DMS79 (cell line): ENCODE measurements at regions not wholly inside any gene's neighbourhood (a gene's known extent, or its start where the extent isn't known, plus 50 kb on each side); places are given as distances from the start of the nearest gene placed in this dataset.
A peak's percentile ranks its signal among the peaks of the same experiment; 100 is the strongest.

Source experiments
- DNase-seq: peaks from one replicate; lab custom pipeline; 2025; lab: John Stamatoyannopoulos, UW

DNA sequence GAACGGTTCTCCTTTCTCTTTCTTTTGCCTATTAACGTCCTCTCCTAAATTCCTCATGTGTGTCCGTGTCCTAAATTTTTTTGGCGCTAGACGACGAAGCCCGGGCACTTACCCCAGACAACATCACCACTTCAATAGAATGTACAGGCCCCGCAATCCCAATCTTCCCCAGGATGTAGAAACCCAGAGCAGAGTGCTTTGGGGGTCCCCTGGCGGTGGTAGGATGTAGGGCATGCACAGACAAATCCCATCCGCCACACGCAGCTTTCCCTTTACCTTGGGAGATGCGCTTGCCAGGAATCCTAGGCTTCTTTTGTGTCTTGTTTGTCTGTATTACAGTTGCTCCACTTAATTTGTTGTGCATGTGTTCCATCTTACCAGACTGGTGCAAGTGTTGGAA is 417.3 kb upstream of the ARID1B start:
- DNase-seq: no peak

DNA sequence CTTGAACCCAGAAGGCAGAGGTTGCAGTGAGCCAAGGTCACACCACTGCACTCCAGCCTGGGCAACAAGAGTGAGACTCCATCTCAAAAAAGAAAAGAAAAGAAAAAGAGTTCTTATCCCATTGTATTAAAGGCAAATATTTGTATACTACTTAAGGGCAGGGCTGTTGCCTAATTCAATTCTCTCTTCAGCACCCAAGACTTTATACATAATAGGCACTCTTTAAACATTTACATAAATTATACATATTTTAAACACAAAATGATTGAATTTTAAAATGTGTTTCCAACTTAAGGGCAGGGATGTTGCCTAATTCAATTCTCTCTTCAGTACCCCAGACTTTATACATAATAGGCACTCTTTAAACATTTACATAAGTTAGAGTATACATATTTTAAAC is 424.3 kb upstream of the ARID1B start:
- DNase-seq: no peak

DNA sequence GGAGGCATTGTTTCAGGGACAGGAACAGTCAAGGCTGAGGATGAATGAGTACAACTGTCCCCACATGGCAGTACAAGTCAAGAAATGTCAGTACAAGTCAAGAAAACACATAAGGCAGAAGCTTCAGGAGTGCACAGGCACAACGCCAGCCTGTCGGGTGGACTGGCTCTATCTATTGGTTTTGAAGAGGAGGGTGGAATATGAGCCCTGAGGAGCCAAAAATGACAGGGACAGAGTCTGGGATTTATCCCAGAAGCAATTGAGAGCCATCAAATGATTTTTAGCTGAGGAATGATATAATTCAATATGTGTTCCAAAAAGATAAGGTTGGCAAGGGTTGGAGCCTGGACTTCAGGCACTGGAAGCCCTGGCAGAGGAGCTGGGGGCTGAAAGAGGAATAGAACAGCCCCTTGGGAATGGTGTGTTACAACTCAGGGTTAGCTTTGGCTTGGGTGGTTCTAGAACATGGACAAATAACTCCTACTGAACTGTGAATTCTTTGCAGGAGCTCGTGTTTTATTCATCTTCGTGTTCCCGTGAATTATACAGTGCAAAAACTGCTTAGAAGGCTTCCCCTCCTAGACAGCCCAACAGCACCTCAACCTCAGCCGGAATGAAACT is 425.7 kb upstream of the ARID1B start:
- DNase-seq: no peak

DNA sequence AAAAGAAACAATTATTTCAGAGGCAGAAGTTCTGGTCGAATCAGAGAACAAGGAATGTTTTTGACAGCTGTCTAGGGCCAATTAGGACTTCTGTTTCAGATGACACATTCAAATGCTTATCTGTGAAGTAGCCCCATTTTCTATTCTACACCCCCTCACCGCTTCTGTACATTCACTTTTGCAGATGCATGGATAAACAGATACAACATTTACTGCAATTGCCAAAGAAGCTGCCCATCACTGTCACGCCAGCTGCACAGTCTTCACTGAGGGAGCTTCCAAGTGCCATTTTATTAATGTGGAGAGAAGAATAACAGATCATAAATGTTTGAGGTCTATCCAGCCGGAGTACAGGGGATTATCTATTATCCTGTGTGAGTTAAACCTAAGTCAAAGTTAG is 426.8 kb upstream of the ARID1B start:
- no peak for DNase-seq

DNA sequence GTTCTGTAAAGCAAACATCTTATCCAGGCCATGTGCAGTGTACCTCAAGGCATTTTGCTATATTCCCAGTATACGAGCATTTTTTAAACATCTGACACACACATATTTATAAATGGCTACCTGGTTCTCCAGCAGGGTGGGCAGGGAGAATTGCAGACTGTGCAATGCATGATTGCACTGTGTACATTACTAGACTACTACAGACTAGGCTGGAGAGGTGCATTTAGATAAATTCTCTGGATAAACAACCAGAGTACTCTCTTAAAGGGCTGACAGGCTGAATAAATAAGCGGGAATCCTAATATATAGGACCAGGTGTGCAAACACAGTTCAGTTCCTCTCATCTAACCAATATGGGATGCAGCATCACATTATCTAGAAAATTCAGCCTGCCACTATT is 428.3 kb upstream of the ARID1B start:
- DNase-seq: peak; percentile 75

DNA sequence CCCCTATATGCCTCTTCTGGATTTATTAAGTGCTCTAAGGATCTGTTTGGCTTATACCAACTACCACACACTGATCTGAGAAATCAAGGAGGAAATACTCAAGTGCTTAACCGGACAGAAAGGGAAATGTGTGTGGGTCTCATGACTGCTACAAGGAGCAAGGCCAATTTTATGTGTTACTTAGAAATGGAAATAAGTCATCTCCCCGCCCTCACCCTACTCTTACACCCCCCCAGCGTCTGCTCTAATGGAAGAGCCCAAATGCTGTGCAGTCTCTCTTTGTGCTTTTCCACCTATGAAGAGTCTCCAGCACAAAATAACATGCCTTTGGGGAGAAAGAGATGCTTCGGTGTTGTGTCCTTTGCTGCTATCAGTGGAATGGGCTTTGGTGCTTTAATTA is 428.8 kb upstream of the ARID1B start:
- peak; percentile 75 for DNase-seq

DNA sequence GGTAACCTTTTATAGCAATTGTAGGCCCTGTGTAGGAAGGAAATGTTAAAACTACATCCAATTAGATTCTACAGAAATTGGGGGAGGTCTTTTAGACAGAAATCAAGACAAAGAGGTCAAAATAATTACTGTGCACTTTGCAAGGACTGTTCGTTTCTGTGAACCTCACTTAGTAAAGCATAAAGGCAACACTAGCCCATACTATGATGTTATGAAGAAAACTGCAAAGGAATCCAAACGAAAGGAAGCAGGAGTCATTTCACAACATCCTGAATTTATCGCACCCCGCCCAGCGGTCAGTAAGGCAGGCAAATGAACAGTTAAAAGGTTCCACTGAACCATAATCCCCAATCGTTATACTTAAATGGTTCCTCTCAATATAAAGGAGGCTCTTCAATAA is 429.5 kb upstream of the ARID1B start:
- DNase-seq: no peak

DNA sequence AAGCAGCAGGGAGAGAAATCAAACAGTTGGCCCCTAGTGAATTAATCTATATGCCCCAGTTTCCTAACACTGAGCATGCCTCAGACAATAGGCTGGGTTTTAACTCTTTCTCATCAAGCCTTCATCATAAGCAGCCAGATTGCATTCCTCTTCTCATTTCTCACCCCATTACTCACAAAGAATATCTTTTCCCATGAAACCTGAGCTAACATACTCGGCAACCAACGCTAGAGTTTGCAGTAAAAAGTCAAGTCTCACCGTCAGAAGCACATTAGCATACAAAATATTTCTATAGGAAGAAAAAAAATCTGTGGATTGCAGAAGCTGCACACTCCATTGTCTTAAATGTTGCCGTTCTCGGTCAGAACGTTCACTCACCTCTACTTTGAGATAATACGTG is 429.9 kb upstream of the ARID1B start:
- no peak for DNase-seq

DNA sequence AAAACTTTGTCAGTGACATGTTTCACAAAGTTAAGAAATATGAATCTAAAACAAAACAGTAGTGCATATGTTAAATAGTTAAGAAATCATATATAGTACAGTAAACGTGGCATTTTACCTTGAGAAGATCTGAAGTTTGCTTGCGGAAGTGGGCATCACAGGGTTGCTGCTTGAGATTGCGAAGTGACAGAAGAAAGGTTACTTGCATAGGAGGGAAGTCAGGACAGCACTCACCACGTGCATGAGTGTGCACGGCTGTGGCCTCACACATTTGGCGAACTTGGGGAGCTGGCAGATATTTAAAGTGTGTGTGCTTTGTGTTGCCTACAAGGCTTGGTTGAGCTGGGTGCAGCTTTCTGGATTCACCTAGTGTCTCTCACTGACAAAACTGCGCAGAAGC is 431.5 kb upstream of the ARID1B start:
- DNase-seq: no peak

DNA sequence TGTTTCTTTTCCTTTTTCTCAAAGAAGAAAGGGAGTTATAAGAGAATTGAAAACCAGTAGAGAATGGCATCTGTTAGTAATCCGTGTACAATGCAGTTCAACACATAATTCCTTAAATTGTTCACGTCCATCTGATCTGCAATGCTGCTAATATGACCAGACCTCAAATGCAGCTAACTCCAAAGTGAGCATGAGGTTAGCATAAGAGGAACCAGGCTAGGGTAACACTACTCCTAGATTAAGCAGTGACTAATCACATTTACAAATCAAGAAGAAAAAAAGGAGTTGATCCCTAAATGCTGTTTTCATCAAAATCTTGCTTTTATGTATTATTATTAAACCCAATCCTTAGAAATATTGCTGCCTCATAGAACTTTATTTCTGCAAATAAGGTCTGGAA is 432.7 kb upstream of the ARID1B start:
- DNase-seq: no peak

DNA sequence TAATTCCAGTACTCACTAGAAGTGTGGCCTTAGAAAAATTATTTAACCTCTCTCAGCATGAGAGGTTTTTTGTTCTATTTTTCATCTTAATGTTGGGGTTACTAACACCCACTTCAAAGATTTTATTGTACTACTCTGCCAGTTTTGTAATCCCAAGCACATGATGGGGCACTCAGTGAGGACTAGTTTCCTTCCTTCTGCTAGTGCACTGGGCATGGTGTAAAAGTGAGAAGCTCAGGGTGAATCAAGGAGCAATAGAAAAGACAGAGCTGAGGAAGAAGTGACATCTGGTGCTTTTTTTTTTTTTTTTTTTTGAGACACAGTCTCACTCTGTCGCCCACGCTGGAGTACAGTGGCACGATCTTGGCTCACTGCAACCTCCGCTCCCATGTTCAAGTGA is 439.4 kb upstream of the ARID1B start:
- DNase-seq: no peak

DNA sequence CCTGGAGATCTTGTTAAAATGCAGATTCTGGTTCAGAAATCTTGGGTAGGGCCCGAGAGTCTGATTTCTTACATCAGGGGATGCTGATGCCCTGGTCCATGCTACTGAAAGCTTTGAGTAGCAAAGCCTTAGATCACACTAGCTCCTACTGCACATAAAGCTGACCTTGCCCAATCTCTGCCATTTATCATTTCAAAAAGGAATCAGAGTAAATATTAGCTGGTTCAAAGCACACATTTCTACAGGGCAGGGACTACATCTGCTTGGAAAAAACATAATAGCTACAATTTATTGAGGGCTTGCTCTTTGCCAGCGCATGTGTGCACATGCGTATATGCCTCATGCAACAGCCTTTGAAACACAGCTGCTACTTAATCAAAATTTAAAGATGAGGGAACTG is 440.4 kb upstream of the ARID1B start:
- no peak for DNase-seq

DNA sequence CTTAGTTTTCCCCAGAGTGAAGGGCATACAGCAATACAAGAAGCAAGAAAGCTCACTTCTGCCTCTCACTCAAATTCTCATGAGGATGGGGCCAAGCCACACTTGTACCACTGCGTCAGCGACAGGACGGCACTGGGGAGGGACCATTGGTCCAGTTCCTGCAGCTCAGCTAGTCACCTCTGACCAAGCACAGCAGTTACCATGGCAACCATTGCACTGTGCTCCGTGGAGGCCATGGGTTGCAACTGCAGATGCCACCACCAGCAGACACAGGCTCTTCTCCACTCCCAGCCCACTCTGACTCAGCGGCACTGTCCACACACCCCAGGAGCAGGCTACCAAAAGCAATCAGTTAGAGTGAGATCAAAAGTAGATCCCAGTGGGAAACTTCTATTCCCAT is 441.1 kb upstream of the ARID1B start:
- DNase-seq: no peak

DNA sequence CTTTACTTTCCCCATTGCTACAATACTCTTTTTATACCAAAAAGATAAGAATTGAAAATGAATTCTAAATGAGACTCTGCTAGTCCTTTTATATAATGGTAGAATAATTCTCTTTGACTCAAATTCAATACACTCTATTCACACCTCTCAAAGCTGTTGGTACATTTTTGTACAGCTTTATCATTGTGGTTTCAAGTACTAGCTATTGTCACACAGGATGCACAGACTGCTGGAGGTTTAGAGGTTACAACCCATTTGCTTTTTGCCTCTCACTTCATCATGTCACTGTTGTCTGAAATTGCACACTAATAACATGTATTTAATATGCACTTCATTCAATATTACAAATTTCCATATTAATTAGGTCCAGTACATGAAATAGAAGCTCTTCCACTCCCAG is 442.2 kb upstream of the ARID1B start:
- no peak for DNase-seq

DNA sequence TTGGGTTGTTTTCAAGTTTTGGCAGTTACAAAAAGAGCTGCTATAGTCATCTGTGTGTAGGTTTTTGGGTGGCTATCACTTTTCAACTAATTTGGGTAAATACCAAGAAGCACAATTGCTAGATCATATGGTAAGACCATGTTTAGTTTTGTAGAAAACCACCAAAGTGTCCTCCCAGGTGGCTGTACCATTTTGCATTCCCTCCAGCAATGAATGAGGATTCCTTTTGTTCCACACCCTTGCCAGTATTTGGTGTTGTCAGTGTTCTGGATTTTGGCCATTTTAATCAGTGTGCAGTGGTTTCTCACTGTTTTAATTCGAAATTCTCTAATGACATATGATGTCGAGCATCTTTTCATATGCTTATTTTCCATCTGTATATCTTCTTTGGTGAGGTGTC is 457.5 kb upstream of the ARID1B start:
- no peak for DNase-seq

DNA sequence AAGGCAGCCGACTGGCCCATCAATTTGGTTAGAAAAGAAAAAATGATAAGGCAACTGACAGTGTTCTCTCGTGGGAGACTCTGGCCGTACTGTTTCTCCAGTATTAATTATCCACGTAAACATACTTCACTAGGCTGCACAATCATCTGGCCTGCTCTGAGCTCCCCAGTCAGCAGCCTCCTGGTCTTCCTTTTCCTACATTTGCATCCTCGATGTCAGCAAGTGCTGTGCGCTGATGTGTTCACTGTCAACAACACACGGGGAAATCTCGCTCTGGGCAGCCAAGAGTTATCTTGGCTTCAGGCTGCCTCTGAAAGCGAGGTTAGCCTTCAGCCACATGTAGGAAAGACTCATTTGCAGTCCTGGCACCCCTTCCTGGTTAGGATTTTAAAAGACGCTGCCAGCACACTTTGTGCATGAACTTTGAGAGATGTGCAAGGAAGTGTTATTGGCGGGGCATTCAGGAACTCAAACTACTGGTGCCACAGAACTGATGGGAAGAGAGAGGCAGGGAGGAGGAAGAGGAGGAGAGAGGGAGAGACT is 460.5 kb upstream of the ARID1B start:
- no peak for DNase-seq

DNA sequence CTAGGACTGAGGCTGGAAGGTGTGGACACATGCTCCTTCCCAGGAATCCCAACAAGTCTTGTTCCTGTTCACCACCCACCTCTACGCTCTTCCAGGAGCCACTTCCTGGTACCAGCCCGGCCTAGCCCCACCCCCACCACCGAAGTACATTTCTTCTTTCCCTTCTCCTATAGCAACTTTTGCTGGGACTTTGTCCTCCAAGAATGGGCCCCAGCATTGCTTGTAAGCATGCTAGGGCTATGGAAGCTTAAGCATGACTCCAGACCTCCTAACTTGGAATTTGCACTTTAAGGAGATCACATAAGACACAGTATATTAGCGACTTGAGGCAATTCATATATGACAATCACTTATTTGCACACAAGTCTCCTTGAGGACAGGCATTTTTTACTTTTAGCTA is 462.0 kb upstream of the ARID1B start:
- no peak for DNase-seq

DNA sequence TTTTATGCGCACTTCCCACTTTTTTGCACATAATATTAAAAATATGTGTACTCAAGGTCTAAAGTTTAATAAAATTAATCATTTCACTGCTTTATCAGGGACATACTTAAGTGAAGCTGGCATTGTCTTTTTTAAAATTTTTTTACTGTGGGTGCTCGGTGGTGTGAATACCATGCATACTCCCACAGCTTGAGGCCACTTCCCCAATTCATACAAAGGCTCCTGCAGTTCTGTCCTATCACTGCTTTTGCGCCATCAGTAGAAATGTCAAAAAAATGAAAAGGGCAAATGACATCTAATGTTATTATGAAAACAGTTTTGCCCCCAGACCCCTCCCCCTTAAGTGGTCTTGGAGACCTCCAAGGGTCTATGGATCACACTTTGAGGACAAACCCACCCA is 464.1 kb upstream of the ARID1B start:
- no peak for DNase-seq

DNA sequence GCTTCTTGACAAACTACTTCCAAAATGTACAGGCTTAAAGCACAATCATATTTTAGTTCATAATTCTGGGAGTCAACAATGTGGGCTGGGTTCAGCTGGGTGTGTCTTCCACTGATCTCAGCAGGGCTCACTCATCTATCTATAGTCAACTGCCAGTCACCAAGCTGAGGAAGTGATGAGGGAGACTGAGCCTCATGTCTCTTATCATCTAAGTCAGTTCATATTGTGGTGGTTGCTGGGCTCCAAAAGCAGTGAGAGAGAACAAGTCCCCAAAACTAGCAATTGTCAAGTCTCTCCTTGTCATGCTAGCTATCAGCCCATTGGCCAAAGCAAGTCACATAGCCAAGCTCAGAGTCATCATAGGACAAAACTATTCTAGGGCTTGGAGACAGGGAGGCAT is 465.9 kb upstream of the ARID1B start:
- no peak for DNase-seq

DNA sequence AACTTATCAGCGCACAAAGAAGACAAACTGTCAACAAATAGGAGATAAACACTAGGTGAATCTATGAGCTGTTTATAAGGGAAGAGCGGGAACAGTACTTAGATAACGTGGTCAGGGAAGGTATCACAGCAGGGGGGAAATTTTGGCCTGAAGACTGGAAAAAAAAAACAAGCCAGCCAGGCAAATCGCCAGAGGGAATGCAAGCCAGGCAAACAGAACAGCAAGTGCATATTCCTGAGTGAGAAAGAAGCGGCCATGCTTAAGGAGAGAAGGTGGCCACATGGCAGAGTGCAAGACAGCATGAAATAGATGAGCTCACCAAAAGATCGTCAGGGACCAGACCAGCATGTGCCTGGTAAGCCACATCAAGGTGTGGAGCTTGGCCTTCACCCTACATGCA is 466.5 kb upstream of the ARID1B start:
- DNase-seq: no peak

DNA sequence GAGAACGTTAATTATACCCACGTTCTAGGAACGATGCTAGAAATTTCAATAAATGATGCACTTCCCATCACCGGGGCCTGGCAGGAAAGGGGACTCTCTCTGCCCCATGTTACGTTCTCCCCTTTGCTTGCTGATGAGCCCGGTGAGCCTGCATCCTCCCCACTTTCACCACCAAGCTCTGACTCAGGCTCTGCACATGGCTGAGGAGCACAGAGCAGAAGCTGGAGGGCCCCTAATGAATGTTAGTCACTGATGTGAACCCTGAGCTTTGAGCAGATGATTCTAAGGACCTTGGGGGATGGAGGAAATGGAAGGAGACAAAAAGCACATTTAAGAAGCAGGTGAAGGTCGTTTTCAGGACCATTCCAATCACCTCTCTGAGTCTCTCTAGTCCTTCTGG is 468.2 kb upstream of the ARID1B start:
- no peak for DNase-seq

DNA sequence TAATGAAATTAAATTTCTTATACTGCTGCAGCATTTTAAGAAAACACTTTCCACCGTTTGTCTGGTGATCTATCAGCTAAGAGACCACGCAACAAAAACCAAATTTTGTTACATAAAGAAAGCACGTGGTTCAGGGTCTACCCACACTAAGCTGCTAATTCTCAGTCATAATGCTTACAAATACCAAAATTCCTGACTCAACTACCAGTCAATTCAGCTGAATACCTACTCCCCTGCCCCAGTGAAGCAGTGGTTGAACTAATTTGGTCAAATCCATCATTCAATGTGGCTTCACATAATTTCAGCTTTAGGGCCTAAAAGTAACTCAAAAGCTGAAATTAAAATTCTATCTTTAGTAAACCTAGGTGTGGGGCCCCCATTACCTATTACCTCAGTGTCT is 468.6 kb upstream of the ARID1B start:
- DNase-seq: no peak

DNA sequence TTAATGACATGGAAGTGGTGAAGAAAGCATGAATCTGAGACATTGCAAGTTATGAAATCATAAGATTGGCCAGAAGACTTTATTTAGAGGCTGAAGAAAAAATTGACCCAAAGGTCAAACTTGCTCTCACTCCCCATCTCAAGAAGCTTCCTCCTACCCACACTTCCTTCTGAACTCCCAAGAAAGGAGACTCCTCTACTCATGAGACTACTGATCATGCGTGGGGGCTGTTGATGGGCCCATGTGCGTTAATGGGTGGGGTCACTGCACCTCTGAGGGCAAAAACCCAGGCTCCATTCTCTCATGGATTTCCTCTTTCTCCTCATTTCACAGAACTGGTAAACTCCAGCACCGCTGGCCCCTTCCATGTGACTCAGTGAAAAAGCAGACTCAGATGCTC is 470.6 kb upstream of the ARID1B start:
- no peak for DNase-seq

DNA sequence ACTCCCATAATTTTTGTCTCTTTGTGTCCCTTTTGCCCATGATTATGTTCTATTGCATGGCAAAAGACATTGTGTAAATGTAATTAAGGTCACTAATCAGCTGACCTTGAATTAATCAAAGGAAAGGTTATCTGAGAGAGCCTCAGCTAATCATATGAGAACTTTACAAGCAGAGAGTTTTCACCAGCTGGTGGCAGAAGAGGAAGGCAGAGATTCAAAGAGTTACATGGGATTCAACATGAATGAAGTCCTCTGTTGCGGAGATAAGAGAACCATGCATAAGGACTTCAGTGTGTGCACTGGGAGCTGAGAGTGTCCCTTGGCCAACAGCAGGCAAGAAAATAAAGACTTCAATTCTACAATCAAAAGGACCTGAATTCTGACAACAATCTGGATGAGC is 494.1 kb upstream of the ARID1B start:
- no peak for DNase-seq

DNA sequence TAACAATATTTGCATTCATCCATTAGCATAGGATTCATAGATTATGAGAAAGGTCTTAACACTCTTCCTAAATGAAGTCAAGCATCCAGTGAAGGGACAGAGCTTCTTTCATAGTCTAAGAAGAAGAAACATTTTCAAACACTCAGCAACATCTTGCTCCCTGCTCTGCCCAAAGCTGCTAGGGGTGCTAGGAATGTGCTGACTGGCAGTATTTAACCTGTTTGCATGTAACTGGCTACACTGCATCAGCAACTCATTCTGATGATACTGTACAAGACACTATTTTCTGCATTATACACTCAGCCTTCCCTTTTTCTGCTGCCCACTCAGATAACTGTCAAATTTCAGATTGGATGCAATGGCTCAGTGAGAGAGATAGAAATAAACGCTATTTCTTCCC is 495.1 kb upstream of the ARID1B start:
- DNase-seq: no peak
